ENCODE measurements at regions not wholly inside any gene's neighbourhood (a gene's known extent, or its start where the extent isn't known, plus 50 kb on each side); places are given as distances from the start of the nearest gene placed in this dataset.
A peak's percentile ranks its signal among the peaks of the same experiment; 100 is the strongest.

- DNase-seq = no peak
Observed at GRCh38 chr18:33805592-33805991, 227.6 kb downstream of the ASXL3 start.

- DNase-seq = no peak
Observed at GRCh38 chr18:33804258-33804657, 226.2 kb downstream of the ASXL3 start.

GRCh38 chr18:33803636-33804035 lies 225.6 kb downstream of the ASXL3 start:
- DNase-seq = no peak

GRCh38 chr18:33802955-33803354 lies 224.9 kb downstream of the ASXL3 start:
- DNase-seq = peak; percentile 100
